Gastroesophageal sphincter (tissue), 4 donors: ENCODE measurements at regions not wholly inside any gene's neighbourhood (a gene's known extent, or its start where the extent isn't known, plus 50 kb on each side); places are given as distances from the start of the nearest gene placed in this dataset.
"Not testable (repeated sequence)": the region's sequence is repeated elsewhere in the genome, so short reads cannot be mapped to it uniquely, and the experiment has no call there.

Experiments
- ATAC-seq: fragments of 150-250 bp; one replicate; pipeline ENCODE4 v1.9.1; 2016; ENCODE audit warnings: mild to moderate bottlenecking, moderate library complexity
- H3K27ac ChIP-seq, 4 donors: fragments of 200-600 bp; sonication (generic) in 3 of 4; 1 replicate in 3 of 4; 2 replicates in 1 of 4; pipeline ENCODE4 v1.5.1; 2016 to 2019
- H3K27me3 ChIP-seq: fragments of 200-600 bp; sonication (generic); one replicate; pipeline ENCODE4 v1.5.1; 2019
- H3K36me3 ChIP-seq, 2 donors: fragments of 200-600 bp; sonication (generic); one replicate each; pipeline ENCODE4 v1.5.1; 2019; ENCODE audit warnings: control low read depth in 1 of 2
- H3K4me1 ChIP-seq, 3 donors: fragments of 200-600 bp; sonication (generic); 1 replicate in 2 of 3; 2 replicates in 1 of 3; pipeline ENCODE4 v1.5.1; 2016 to 2019; ENCODE audit warnings: control low read depth in 2 of 3
- H3K4me3 ChIP-seq, 2 donors: fragments of 200-600 bp; sonication (generic); one replicate each; pipeline ENCODE4 v1.5.1; 2019; ENCODE audit warnings: mild to moderate bottlenecking in 1 of 2, moderate library complexity in 1 of 2
- H3K9me3 ChIP-seq, 3 donors: fragments of 200-600 bp; sonication (generic); one replicate each; pipeline ENCODE4 v1.5.1; 2017 to 2019; ENCODE audit warnings: control low read depth in 2 of 3
- EP300 ChIP-seq: sonication (generic); formaldehyde crosslinking; IDR thresholded peaks from one replicate; pipeline ENCODE4 v1.6.1; 2017; ENCODE audit warnings: antibody characterized with exemption, mild to moderate bottlenecking
- POLR2A ChIP-seq, 2 donors: fragments of 450-650 bp; IDR thresholded peaks; one replicate each; pipeline ENCODE4 v1.6.1; 2017; ENCODE audit warnings: antibody characterized with exemption in 2 of 2, mild to moderate bottlenecking in 2 of 2, moderate library complexity in 1 of 2
- POLR2AphosphoS5 ChIP-seq: sonication (generic); formaldehyde crosslinking; IDR thresholded peaks from one replicate; pipeline ENCODE4 v1.6.1; 2017; ENCODE audit warnings: antibody characterized with exemption
- WGBS, 2 donors: methylation state at CpG; one replicate each; pipeline ENCODE4 v1.1.5; 2018; ENCODE audit warnings: low coverage in 1 of 2; 5-methylcytosine and 5-hydroxymethylcytosine counted together
- TF ChIP-seq, protein P1 (sequence below), 4 experiments: fragments of 200-600 bp in 2 of 4; fragments of 450-650 bp in 2 of 4; sonication (generic) in 1 of 4; IDR thresholded peaks; one replicate each; pipeline ENCODE4 v1.5.1; 2017 to 2019; ENCODE audit warnings: antibody characterized with exemption in 4 of 4, mild to moderate bottlenecking in 2 of 4, moderate library complexity in 2 of 4

DNA sequence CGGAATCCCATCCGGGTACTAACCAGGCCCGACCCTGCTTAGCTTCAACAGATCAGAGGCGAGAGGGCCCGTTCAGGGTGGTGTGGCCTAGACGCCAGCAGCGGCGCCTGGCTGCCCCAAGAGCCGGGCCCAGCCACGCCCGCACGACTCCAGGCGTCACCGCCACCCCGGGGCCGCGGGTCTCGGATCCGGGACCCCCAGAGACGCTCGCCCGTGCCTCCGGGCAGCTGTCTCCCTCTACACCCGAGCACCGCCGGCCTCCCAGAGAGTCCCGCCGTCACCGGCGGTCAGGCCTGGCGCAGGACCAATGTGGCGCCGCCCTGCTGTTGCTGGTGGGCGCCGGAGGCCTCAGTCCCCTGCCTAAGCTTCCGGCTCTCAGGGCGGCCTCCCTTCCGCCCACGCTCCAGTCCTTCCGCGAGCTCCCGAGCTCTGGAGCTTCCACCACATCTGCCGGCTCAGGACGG is 441.2 kb upstream of the DEFB115 start:
- H3K36me3 ChIP-seq, result no peaks in the 10 kb centered on the region
- H3K4me1 ChIP-seq, result peaks cover 0 to 7% (median 0%) of the 10 kb centered on the region in 3 donors
- peaks cover 0 to 38% (median 0%) of the 10 kb centered on the region in 3 donors for H3K9me3 ChIP-seq
- no peak for ATAC-seq
- H3K27ac ChIP-seq, result no peak overlapping the region
- WGBS, 2 donors, result 56 to 70% methylated on average over 32 to 39 of the region's 44 CpGs
- H3K4me3 ChIP-seq, result no peak overlapping the region
- peaks cover 63% of the 10 kb centered on the region for H3K27me3 ChIP-seq
- TF ChIP-seq EP300, result no peak
- TF ChIP-seq, protein P1, sequence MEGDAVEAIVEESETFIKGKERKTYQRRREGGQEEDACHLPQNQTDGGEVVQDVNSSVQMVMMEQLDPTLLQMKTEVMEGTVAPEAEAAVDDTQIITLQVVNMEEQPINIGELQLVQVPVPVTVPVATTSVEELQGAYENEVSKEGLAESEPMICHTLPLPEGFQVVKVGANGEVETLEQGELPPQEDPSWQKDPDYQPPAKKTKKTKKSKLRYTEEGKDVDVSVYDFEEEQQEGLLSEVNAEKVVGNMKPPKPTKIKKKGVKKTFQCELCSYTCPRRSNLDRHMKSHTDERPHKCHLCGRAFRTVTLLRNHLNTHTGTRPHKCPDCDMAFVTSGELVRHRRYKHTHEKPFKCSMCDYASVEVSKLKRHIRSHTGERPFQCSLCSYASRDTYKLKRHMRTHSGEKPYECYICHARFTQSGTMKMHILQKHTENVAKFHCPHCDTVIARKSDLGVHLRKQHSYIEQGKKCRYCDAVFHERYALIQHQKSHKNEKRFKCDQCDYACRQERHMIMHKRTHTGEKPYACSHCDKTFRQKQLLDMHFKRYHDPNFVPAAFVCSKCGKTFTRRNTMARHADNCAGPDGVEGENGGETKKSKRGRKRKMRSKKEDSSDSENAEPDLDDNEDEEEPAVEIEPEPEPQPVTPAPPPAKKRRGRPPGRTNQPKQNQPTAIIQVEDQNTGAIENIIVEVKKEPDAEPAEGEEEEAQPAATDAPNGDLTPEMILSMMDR (IDR thresholded peaks at IDR 0.05), result no peak
- no peak for TF ChIP-seq POLR2A (IDR thresholded peaks at IDR 0.05)
- no peak for TF ChIP-seq POLR2AphosphoS5

DNA sequence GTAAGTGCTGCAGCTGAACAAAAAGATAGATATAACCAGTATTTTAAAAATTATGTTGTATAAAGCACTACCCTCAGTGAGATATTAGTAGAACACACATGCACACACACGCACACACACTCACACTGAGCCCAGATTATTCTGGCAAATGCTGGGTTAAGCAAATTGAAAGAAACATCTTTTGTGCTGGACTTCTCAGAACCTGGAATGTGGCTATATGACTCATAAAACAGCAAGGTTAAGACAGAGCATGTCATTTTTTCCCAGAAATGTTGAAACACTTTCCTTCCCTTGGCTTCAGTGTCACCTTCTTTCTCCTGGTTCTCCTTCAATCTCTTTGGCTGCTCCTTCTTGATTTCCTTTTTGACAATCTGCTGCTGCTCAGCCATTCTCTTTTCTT is 435.8 kb upstream of the DEFB115 start:
- 47 to 68% methylated on average over 1 of the region's 1 CpG for WGBS, 2 donors
- not testable (repeated sequence) for H3K36me3 ChIP-seq, H3K27ac ChIP-seq, ATAC-seq, H3K4me1 ChIP-seq, H3K4me3 ChIP-seq
- H3K27me3 ChIP-seq, result peaks cover 30% of the 10 kb centered on the region
- H3K9me3 ChIP-seq, result peaks cover 0 to 14% (median 0%) of the 10 kb centered on the region in 3 donors

DNA sequence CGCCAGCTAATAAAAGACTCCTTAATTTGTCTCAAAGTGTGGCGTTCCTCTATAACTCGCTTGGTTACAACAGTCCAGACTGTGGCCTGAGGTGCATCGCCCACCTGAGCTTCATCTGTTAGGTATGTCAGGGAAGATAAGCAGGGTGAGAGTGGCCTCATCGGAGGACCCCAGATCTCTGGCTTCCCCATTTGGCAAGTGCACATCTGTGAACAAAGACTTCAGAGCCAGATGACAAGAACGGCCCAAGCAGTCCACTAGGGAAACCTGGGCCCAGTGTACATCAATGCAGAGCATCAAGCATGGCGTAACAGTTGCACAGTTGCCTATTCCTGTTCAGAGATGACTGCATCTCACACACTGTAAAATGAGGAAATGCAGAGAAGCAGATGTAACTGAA is 432.8 kb upstream of the DEFB115 start:
- not testable (repeated sequence) for H3K4me1 ChIP-seq, H3K4me3 ChIP-seq, H3K9me3 ChIP-seq, H3K36me3 ChIP-seq, ATAC-seq, H3K27ac ChIP-seq
- peaks cover 16% of the 10 kb centered on the region for H3K27me3 ChIP-seq
- 48 to 76% methylated on average over 7 of the region's 7 CpGs for WGBS, 2 donors

DNA sequence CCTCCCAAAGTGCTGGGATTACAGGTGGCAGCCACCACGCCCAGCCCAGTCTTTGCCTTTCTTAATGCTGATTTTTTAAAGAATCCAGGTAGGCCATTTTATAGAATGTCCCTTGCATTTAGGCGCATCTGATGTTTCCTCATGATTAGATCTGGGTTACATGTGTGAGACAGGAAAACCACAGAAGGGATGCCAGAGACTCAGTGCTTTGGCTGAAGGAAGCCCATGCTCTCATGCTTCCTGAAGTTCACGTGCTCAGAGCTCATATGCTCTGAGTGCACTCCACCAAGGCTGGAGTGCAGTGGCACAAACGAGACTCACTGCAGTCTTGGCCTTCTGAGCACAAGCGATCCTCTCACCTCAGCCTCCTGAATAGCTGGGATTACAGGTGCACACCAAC is 411.5 kb upstream of the DEFB115 start:
- H3K36me3 ChIP-seq, H3K4me3 ChIP-seq, H3K27me3 ChIP-seq, H3K27ac ChIP-seq, H3K9me3 ChIP-seq, H3K4me1 ChIP-seq, ATAC-seq: not testable (repeated sequence)
- 40 to 73% methylated on average over 1 to 2 of the region's 5 CpGs for WGBS, 2 donors

DNA sequence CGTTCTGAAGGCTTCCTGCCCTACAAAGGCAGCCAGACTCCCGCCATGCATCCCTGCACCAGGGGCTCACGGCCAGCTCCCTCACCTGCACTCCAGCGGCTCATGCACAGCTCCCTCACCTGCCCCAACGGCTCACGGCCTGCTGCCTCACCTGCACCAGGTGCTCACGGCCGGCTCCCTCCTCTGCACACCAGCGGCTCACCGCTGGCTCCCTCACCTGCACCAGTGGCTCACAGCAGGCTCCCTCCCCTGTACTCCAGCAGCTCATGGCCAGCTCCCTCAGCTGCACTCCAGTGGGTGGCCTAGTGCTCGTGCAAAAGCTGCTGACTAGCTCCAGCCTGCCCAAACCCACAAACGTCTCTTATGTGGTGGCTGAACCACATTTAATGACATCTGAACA is 389.2 kb upstream of the DEFB115 start:
- H3K9me3 ChIP-seq, H3K36me3 ChIP-seq: not testable (repeated sequence)

DNA sequence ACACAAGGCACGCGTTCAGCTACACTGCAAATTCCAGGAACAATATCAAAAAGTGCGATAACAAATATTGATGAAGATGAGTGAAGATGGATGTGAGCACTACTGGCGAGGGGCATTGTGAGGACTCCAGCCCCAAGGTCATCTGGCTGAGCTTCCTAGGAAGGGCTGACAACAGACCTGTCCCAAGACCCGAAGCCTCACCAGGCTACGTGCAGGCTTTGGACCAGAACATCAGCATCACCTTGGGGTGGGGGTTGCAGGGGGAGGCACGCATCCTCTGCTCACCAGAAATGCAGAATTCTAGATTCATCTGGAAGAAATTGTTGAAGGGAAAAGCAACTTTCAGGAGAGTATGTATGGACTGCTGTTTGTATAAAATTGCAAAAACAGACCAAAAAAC is 386.3 kb upstream of the DEFB115 start:
- 61 to 68% methylated on average over 7 of the region's 7 CpGs for WGBS, 2 donors
- H3K27ac ChIP-seq, ATAC-seq, H3K36me3 ChIP-seq, H3K4me1 ChIP-seq, H3K27me3 ChIP-seq, H3K4me3 ChIP-seq: not testable (repeated sequence)
- H3K9me3 ChIP-seq, result peaks cover 0 to 16% (median 0%) of the 10 kb centered on the region in 3 donors

More for the DNA sequence above, 389.2 kb upstream of the DEFB115 start:
- WGBS, 2 donors, result 80% methylated on average over 11 of the region's 12 CpGs; no CpG with 5 or more reads in 1 of the 2 donors
- not testable (repeated sequence) for H3K27me3 ChIP-seq, H3K4me3 ChIP-seq, H3K27ac ChIP-seq, ATAC-seq, H3K4me1 ChIP-seq

DNA sequence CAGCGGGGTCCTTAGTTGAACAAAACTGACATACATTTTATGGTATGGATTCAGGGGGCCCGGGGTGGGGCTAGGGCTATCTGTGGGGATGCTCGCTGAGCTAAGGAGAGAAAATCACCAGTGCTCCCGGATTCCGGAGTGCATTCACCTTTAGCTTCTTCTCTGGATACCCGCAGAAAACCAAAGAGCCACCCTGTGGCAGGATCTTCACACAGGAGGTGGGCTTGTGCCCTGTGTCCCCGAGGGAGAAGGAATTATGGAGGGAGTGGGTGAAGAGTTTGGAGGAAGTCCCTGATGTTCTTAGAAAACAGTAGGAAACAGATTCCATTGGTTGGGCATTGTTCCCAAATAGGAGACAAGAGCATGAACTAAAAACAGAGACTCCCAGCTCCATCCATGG is 385.2 kb upstream of the DEFB115 start:
- not testable (repeated sequence) for H3K27me3 ChIP-seq, H3K36me3 ChIP-seq, H3K4me1 ChIP-seq, H3K27ac ChIP-seq, H3K4me3 ChIP-seq, ATAC-seq
- peaks cover 0 to 23% (median 0%) of the 10 kb centered on the region in 3 donors for H3K9me3 ChIP-seq
- 55 to 62% methylated on average over 4 to 7 of the region's 7 CpGs for WGBS, 2 donors

DNA sequence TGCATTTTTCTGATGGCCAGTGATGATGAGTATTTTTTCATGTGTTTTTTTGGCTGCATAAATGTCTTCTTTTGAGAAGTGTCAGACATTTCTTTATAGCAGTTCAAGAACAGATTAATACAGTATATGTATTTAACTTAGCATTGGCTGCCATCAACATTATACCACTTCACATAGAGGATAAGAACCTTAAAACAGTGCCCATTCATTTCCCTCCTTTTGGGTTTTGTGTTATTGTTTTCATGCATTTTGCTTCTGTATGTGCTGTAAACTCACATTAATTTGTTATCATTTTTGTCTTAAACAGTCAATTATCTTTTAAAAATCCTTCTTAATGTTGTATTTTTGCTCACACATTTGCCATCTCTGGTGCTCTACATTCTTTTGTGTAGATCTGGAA is 381.6 kb upstream of the DEFB115 start:
- not testable (repeated sequence) for H3K27me3 ChIP-seq, H3K36me3 ChIP-seq, H3K27ac ChIP-seq, H3K4me1 ChIP-seq, H3K4me3 ChIP-seq, ATAC-seq
- peaks cover 0 to 19% (median 0%) of the 10 kb centered on the region in 3 donors for H3K9me3 ChIP-seq

DNA sequence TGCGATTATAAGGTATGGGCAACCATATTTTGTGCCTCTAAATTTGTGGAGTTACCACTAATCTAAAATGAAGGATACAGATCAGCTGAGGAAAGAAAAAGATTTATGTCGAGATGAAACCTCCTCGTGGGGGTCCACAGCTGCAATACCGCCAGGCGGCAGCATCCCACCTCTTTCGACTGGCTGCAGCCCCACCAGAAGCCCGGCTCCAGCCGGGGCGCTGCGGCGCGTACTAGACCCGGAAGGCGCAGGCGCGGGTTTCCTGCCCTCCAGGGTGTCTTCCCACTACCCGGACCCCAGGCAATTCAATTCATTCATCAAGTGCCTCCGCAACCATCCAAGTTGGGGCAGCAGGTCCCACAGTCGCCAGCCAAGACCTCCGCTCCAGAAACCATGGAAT is 366.1 kb upstream of the DEFB115 start:
- Histone ChIP-seq H3K9me3 (peaks cover 0 to 18% (median 0%) of the 10 kb centered on the region in 3 donors), H3K27me3 (peaks cover 56% of the 10 kb centered on the region)
- not testable (repeated sequence) for H3K4me1 ChIP-seq, ATAC-seq, H3K27ac ChIP-seq, H3K36me3 ChIP-seq, H3K4me3 ChIP-seq
- 11 to 39% methylated on average over 3 to 6 of the region's 20 CpGs for WGBS, 2 donors
